H1 (cell line): ENCODE measurements at regions not wholly inside any gene's neighbourhood (a gene's known extent, or its start where the extent isn't known, plus 50 kb on each side); places are given as distances from the start of the nearest gene placed in this dataset.

Experiments
- CTCF ChIA-PET: fragments of 300-600 bp; sonication (Branson Sonifier 250); formaldehyde crosslinking; loops from one replicate; lab custom pipeline; 2021; ENCODE audit not compliant: partially characterized antibody; lab: Charles Lee
- POLR2A ChIA-PET: fragments of 300-600 bp; sonication (Branson Sonifier 250); formaldehyde crosslinking; loops from one replicate; lab custom pipeline; 2021; ENCODE audit warnings: inconsistent platforms; ENCODE audit not compliant: partially characterized antibody; lab: Charles Lee
- DNase-seq, 2 experiments: peaks; one replicate each; pipeline versions ENCODE4 v3.0.0 to v3.0.0-alpha.2; 2010 to 2022; ENCODE audit warnings: low spot score in 2 of 2, low read depth in 1 of 2, mixed read lengths in 1 of 2
- FAIRE-seq: peaks from 2 replicates; lab custom pipeline; 2011; peaks lifted over from hg19 to GRCh38; lab: Jason Lieb, UNC
- H2AFZ ChIP-seq: 2 replicates; pipeline ENCODE4 v1.8.1; 2012; ENCODE audit warnings: low read length, inconsistent platforms
- H2AK5ac ChIP-seq: 2 replicates; pipeline ENCODE4 v1.6.1; 2013; ENCODE audit warnings: low read depth, low read length
- H2BK120ac ChIP-seq: replicated peaks from 2 replicates; pipeline ENCODE3; 2013; ENCODE audit warnings: low read depth, low read length, inconsistent platforms
- H2BK12ac ChIP-seq: 2 replicates; pipeline ENCODE4 v1.6.1; 2013; ENCODE audit warnings: low read depth, low read length
- H2BK15ac ChIP-seq: 2 replicates; pipeline ENCODE4 v1.6.1; 2013; ENCODE audit warnings: low read length
- H2BK20ac ChIP-seq: 2 replicates; pipeline ENCODE4 v1.6.1; 2013; ENCODE audit warnings: low read length
- H2BK5ac ChIP-seq: 2 replicates; pipeline ENCODE4 v1.6.1; 2013; ENCODE audit warnings: low read depth, low read length
- H3K14ac ChIP-seq: 2 replicates; pipeline ENCODE4 v1.6.1; 2013; ENCODE audit warnings: inconsistent platforms; ENCODE audit not compliant: insufficient read length
- H3K18ac ChIP-seq: 2 replicates; pipeline ENCODE4 v1.6.1; 2013; ENCODE audit warnings: low read length; ENCODE audit errors: extremely low read depth
- H3K23ac ChIP-seq: 2 replicates; pipeline ENCODE4 v1.6.1; 2013; ENCODE audit warnings: inconsistent platforms; ENCODE audit not compliant: insufficient read length
- H3K23me2 ChIP-seq: 2 replicates; pipeline ENCODE4 v1.6.1; 2013; ENCODE audit warnings: low read depth, low read length
- H3K27ac ChIP-seq: 2 replicates; pipeline ENCODE4 v1.6.1; 2011; ENCODE audit warnings: low read depth, low read length, inconsistent platforms
- H3K27me3 ChIP-seq, 4 experiments: replicated peaks in 1 of 4; 1 replicate in 1 of 4; 2 replicates in 3 of 4; pipeline versions ENCODE4 v1.6.1 to v1.8.1; 2011 to 2013; ENCODE audit warnings: low read length in 3 of 4, mild to moderate bottlenecking in 3 of 4, inconsistent platforms in 2 of 4, mixed read lengths in 2 of 4, moderate library complexity in 1 of 4; ENCODE audit not compliant: control insufficient read depth in 3 of 4, insufficient read depth in 3 of 4; ENCODE audit errors: extremely low read depth in 1 of 4
- H3K36me3 ChIP-seq, 4 experiments: 2 replicates each; pipeline versions ENCODE4 v1.6.1 to v1.8.1; 2011 to 2013; ENCODE audit warnings: mild to moderate bottlenecking in 4 of 4, low read length in 3 of 4, moderate library complexity in 2 of 4, control low read depth in 1 of 4, inconsistent platforms in 1 of 4; ENCODE audit not compliant: insufficient read depth in 4 of 4, control insufficient read depth in 2 of 4
- H3K4ac ChIP-seq: replicated peaks from 2 replicates; pipeline ENCODE3; 2013; ENCODE audit warnings: low read length, low read depth, mixed read lengths, inconsistent platforms; ENCODE audit not compliant: insufficient read length
- H3K4me1 ChIP-seq, 4 experiments: replicated peaks in 1 of 4; 1 replicate in 1 of 4; 2 replicates in 3 of 4; pipeline versions ENCODE4 v1.6.1 to v1.8.1; 2011 to 2013; ENCODE audit warnings: low read length in 3 of 4, inconsistent platforms in 2 of 4, mixed read lengths in 1 of 4; ENCODE audit not compliant: insufficient read depth in 4 of 4, control insufficient read depth in 3 of 4
- H3K4me2 ChIP-seq, 2 experiments: 2 replicates each; pipeline versions ENCODE4 v1.6.1 to v1.8.1; 2011 to 2013; ENCODE audit warnings: low read depth in 2 of 2, low read length in 2 of 2, control low read depth in 1 of 2, inconsistent platforms in 1 of 2, mild to moderate bottlenecking in 1 of 2; ENCODE audit not compliant: insufficient read depth in 1 of 2
- H3K4me3 ChIP-seq, 4 experiments: fragments of 200-600, 300-600 bp in 1 of 4; sonication (generic), shearing (Covaris generic), sonication (Bioruptor Twin) in 1 of 4; 2 replicates each; pipeline versions ENCODE4 v1.5.1 to v1.8.1; 2011 to 2016; ENCODE audit warnings: low read length in 4 of 4, low read depth in 3 of 4, control low read depth in 2 of 4, inconsistent platforms in 2 of 4, mild to moderate bottlenecking in 2 of 4, mixed read lengths in 1 of 4, moderate library complexity in 1 of 4; ENCODE audit not compliant: insufficient read depth in 2 of 4; ENCODE audit errors: extremely low read depth in 1 of 4
- H3K56ac ChIP-seq: replicated peaks from 2 replicates; pipeline ENCODE3; 2013; ENCODE audit warnings: low read depth, mild to moderate bottlenecking, mixed read lengths, low read length, inconsistent platforms; ENCODE audit not compliant: insufficient read length
- H3K79me1 ChIP-seq: 2 replicates; pipeline ENCODE4 v1.6.1; 2013; ENCODE audit warnings: low read depth, low read length, control low read depth
- H3K79me2 ChIP-seq, 2 experiments: 2 replicates each; pipeline versions ENCODE4 v1.6.1 to v1.8.1; 2012 to 2013; ENCODE audit warnings: low read length in 2 of 2, mild to moderate bottlenecking in 2 of 2, inconsistent platforms in 1 of 2; ENCODE audit not compliant: insufficient read depth in 2 of 2, control insufficient read depth in 1 of 2
- H3K9ac ChIP-seq, 4 experiments: replicated peaks in 1 of 4; 1 replicate in 1 of 4; 2 replicates in 3 of 4; pipeline versions ENCODE4 v1.6.1 to v1.8.1; 2011 to 2013; ENCODE audit warnings: low read depth in 3 of 4, low read length in 3 of 4, control low read depth in 2 of 4, mild to moderate bottlenecking in 2 of 4, moderate library complexity in 2 of 4, inconsistent platforms in 1 of 4; ENCODE audit errors: extremely low read depth in 1 of 4
- H3K9me3 ChIP-seq, 2 experiments: 2 replicates each; pipeline versions ENCODE4 v1.6.1 to v1.8.1; 2012 to 2013; ENCODE audit warnings: mild to moderate bottlenecking in 2 of 2, moderate library complexity in 2 of 2, control low read depth in 1 of 2, inconsistent platforms in 1 of 2, low read depth in 1 of 2, low read length in 1 of 2, mixed read lengths in 1 of 2; ENCODE audit not compliant: insufficient read depth in 2 of 2
- H4K20me1 ChIP-seq, 2 experiments: replicated peaks in 1 of 2; 2 replicates each; pipeline versions ENCODE3 to v1.8.1; 2011 to 2013; ENCODE audit warnings: inconsistent platforms in 2 of 2, low read length in 2 of 2, mild to moderate bottlenecking in 1 of 2; ENCODE audit not compliant: insufficient read depth in 2 of 2, control insufficient read depth in 1 of 2
- H4K5ac ChIP-seq: 2 replicates; pipeline ENCODE4 v1.6.1; 2013; ENCODE audit warnings: low read length, low read depth, mixed read lengths, inconsistent platforms; ENCODE audit not compliant: insufficient read length
- H4K8ac ChIP-seq: 2 replicates; pipeline ENCODE4 v1.8.0; 2013; ENCODE audit warnings: mild to moderate bottlenecking, moderate library complexity, low read length, inconsistent platforms; ENCODE audit not compliant: insufficient read depth; ENCODE audit errors: extremely low read depth
- H4K91ac ChIP-seq: replicated peaks from 2 replicates; pipeline ENCODE3; 2013; ENCODE audit warnings: low read length, mixed read lengths, inconsistent platforms; ENCODE audit not compliant: insufficient read length
- BCL11A ChIP-seq, 2 experiments: IDR thresholded peaks; one replicate each; pipeline ENCODE4 v1.6.1; 2011; ENCODE audit warnings: low read depth in 2 of 2, low read length in 2 of 2, mild to moderate bottlenecking in 2 of 2
- CBX5 ChIP-seq: fragments of 300-800, 300-1000 bp; sonication (generic); IDR thresholded peaks from 2 replicates; pipeline ENCODE4 v1.7.1; 2016; ENCODE audit warnings: antibody characterized with exemption, low read length, low read depth
- SP4 ChIP-seq: IDR thresholded peaks from 2 replicates; pipeline ENCODE4 v1.6.1; 2012; ENCODE audit warnings: low read length, inconsistent platforms
- TBP ChIP-seq: IDR thresholded peaks from 2 replicates; pipeline ENCODE4 v1.6.1; 2011; ENCODE audit warnings: low read depth, low read length, improper control_type of control experiment
- WGBS, 2 experiments: shearing (Covaris generic) in 1 of 2; methylation state at CpG; one replicate each; pipeline versions ENCODE4 v1.1.6 to v1.1.7; 2013 to 2015; ENCODE audit warnings: low lambda C conversion rate in 2 of 2, mixed read lengths in 2 of 2, inconsistent platforms in 1 of 2, low coverage in 1 of 2, missing lambda C conversion rate in 1 of 2; ENCODE audit not compliant: insufficient replicate concordance in 2 of 2, insufficient coverage in 1 of 2, insufficient read length in 1 of 2; ENCODE audit errors: extremely low coverage in 1 of 2, missing lambda C conversion rate in 1 of 2; 5-methylcytosine and 5-hydroxymethylcytosine counted together

DNA sequence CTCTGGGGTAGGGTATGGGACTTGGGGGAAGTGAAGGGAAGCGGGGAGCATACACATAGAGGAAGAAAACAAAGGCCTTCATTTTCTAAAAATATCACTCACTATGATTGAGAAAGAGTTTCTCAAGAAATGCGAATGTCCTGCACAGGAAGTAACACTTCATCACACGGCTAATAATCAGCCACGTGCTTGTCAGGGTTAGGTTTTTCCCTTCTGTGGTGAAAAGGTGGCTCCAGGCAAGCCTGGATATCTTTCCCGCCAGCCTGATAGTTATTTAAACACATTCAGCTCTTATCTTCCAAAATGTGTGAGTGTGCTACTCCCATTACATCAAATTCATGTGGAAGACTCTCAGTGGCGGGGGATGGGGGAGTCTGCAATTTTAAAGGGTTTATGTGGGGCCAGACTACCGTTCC lies 166.4 kb upstream of the ADO start:
- no peak overlapping the region for H3K18ac ChIP-seq
- H3K27ac ChIP-seq: no peak overlapping the region
- no peaks in the 10 kb centered on the region for H3K23me2 ChIP-seq
- H4K20me1 ChIP-seq: no peaks in the 10 kb centered on the region
- H3K9ac ChIP-seq: no peak overlapping the region
- no peak overlapping the region for H2BK15ac ChIP-seq
- ChIA-PET CTCF (interaction anchor here (1.0 to 2.5 kb wide), 8 partner anchors 11 to 43 kb away, joined by 3 to 7 read pairs (median 3); no protein-coding TSS in a partner anchor), POLR2A (interaction anchor here (0.6 kb wide), 1 partner anchor 492 kb away, joined by 3 read pairs; no protein-coding TSS in a partner anchor)
- no peak overlapping the region for H2BK12ac ChIP-seq
- no peaks in the 10 kb centered on the region for H3K27me3 ChIP-seq
- no peak overlapping the region for H2AK5ac ChIP-seq
- H2BK20ac ChIP-seq: no peak overlapping the region
- H3K14ac ChIP-seq: no peak overlapping the region
- no peak overlapping the region for H3K4me2 ChIP-seq
- DNase-seq (no peak), FAIRE-seq (no peak)
- H2AFZ ChIP-seq: no peak overlapping the region
- H3K4me3 ChIP-seq: no peak overlapping the region
- no peaks in the 10 kb centered on the region for H3K9me3 ChIP-seq
- WGBS, 2 experiments: 92% methylated on average over 7 of the region's 7 CpGs; no CpG with 5 or more reads in 1 of the 2 experiments
- no peaks in the 10 kb centered on the region for H3K4me1 ChIP-seq
- H3K4ac ChIP-seq: no peak overlapping the region
- no peak overlapping the region for H4K8ac ChIP-seq
- H4K91ac ChIP-seq: no peak overlapping the region
- no peak overlapping the region for H2BK5ac ChIP-seq
- no peak overlapping the region for H3K56ac ChIP-seq
- H3K23ac ChIP-seq: no peak overlapping the region
- no peaks in the 10 kb centered on the region for H3K79me2 ChIP-seq
- no peaks in the 10 kb centered on the region for H3K79me1 ChIP-seq
- TF ChIP-seq CBX5 (no peak), SP4 (no peak), BCL11A (IDR thresholded peaks at IDR 0.05; ENCODE audit: low read depth in 2 of 2, low read length in 2 of 2) (no peak), TBP (no peak)
- H4K5ac ChIP-seq: no peak overlapping the region
- H2BK120ac ChIP-seq: no peak overlapping the region
- H3K36me3 ChIP-seq: no peaks in the 10 kb centered on the region
